Right lobe of liver (tissue), 6 donors: ENCODE measurements at regions not wholly inside any gene's neighbourhood (a gene's known extent, or its start where the extent isn't known, plus 50 kb on each side); places are given as distances from the start of the nearest gene placed in this dataset.

Experiments used
- ATAC-seq, 4 donors: fragments of 200-7000 bp; cut with Tn5 transposase; one replicate each; pipeline ENCODE4 v1.9.1; 2020; ENCODE audit warnings: mild to moderate bottlenecking in 4 of 4, moderate library complexity in 4 of 4
- DNase-seq, 3 donors: peaks; one replicate each; pipeline ENCODE4 v3.0.0-alpha.2; 2020
- H3K27ac ChIP-seq, 3 donors: fragments of 200-600 bp; one replicate each; pipeline ENCODE4 v1.8.0; 2022
- H3K27me3 ChIP-seq, 2 donors: fragments of 200-600 bp; one replicate each; pipeline ENCODE4 v1.8.0; 2022
- H3K36me3 ChIP-seq, 4 donors: fragments of 200-600 bp; sonication (generic) in 1 of 4; one replicate each; pipeline versions ENCODE4 v1.5.1 to v1.8.0; 2017 to 2022; ENCODE audit warnings: control low read depth in 1 of 4
- H3K4me1 ChIP-seq, 4 donors: fragments of 200-600 bp; sonication (generic) in 1 of 4; one replicate each; pipeline versions ENCODE4 v1.5.1 to v1.8.0; 2017 to 2022; ENCODE audit warnings: control low read depth in 1 of 4
- H3K4me3 ChIP-seq, 3 donors: fragments of 200-600 bp; one replicate each; pipeline ENCODE4 v1.8.0; 2022
- H3K9me3 ChIP-seq, 4 donors: fragments of 200-600 bp; sonication (generic) in 1 of 4; one replicate each; pipeline versions ENCODE4 v1.5.1 to v1.8.0; 2017 to 2022; ENCODE audit warnings: control low read depth in 1 of 4
- CTCF ChIP-seq, 4 donors: fragments of 200-600 bp in 3 of 4; fragments of 450-650 bp in 1 of 4; IDR thresholded peaks; one replicate each; pipeline versions ENCODE4 v1.5.1 to v1.8.0; 2016 to 2022; ENCODE audit warnings: antibody characterized with exemption in 4 of 4, mild to moderate bottlenecking in 2 of 4
- POLR2A ChIP-seq: fragments of 450-650 bp; IDR thresholded peaks from one replicate; pipeline ENCODE4 v1.6.1; 2017; ENCODE audit warnings: antibody characterized with exemption, mild to moderate bottlenecking
- WGBS: methylation state at CpG from one replicate; pipeline ENCODE4 v1.1.6; 2018; ENCODE audit warnings: low coverage, low lambda C conversion rate; ENCODE audit not compliant: insufficient coverage; ENCODE audit errors: missing lambda C conversion rate; 5-methylcytosine and 5-hydroxymethylcytosine counted together
- intact Hi-C, 2 donors: fragments of 100-400 bp; cut with DNase I; formaldehyde crosslinking; loops; one replicate each; pipeline versions ENCODE4 v1.11.2 to v1.14.1; 2022
- donor health status: DM: no; HTN: yes; CAD: no.
- donor health status: DM: no; HTN: no; CAD: no.
- donor health status: DM: no; HTN: no; CAD: no.
- donor health status: DM: no; HTN: yes; CAD: no.
- donor health status: DM: no; HTN: yes; CAD: no.

GRCh38 chr20:24899153-24899552 is 49.9 kb upstream of the CST7 start:
- Histone ChIP-seq H3K9me3 (no peaks in the 10 kb centered on the region), H3K27ac (no peak overlapping the region), H3K4me1 (no peaks in the 10 kb centered on the region), H3K4me3 (no peak overlapping the region), H3K36me3 (no peaks in the 10 kb centered on the region), H3K27me3 (no peaks in the 10 kb centered on the region)
- ATAC-seq (no peak), DNase-seq (no peak)
- TF ChIP-seq CTCF (IDR thresholded peaks at IDR 0.05), result no peak
- TF ChIP-seq POLR2A, result no peak
- WGBS, result 100% methylated on average over 1 of the region's 2 CpGs
- intact Hi-C loops, result no loop called here
